GM21786 (cell line): ENCODE measurements at regions not wholly inside any gene's neighbourhood (a gene's known extent, or its start where the extent isn't known, plus 50 kb on each side); places are given as distances from the start of the nearest gene placed in this dataset.
"Not testable (repeated sequence)": the region's sequence is repeated elsewhere in the genome, so short reads cannot be mapped to it uniquely, and the experiment has no call there.

Experiments
- ATAC-seq: cut with Tn5 transposase; IDR thresholded peaks from one replicate; pipeline ENCODE4 v1.9.1; 2021; ENCODE audit not compliant: unreplicated experiment

DNA sequence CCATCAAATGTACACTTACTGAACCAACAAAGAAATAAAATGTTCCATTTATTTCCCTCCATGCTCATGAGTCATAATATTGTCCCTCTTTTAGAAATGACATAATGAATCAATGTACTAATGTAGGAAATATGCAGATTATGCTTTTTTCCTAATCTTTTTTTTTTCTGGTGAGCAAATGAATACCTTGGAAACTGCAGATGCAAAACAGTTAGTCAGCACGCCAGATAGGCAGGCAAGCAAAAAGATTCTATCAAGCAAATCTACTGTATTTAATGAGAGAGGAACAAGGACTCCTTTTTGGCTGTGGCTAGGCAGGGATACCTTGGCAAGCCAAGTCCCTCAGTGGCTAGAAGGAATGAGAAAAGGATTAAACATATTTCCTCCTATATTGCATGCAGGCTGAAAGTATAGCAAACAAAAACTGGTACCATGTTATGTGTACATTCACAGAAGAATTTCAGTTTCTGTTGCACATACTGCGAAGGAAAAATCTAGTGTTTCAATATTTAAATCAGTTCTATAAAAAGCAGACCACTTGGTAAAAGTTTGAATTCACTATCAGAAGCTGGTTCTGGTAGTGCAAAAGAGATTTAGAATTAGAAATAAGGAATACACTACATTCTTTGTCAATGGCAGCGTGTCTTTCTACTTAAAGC is 605.4 kb downstream of the TLE1 start:
- ATAC-seq, result peak; percentile 52

DNA sequence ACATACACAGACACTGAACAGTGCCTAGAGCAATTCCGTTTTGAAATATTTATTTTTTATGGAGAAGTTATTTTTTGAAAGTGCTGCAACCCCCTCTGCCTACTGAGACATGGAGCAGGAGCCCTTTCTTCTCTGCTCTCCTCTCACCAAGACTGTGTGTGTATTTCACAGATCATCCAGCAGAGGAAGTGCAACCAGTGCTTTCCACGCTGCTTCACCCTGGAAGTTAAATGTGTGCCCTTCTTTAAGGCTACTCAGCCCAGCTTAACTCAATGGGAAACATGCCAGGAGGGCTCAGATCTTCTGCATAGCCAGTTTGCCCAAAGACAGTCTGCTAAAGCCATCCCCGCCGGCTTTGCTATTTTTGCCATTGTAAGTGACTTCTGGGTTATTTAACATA is 606.3 kb downstream of the TLE1 start:
- ATAC-seq, result no peak

DNA sequence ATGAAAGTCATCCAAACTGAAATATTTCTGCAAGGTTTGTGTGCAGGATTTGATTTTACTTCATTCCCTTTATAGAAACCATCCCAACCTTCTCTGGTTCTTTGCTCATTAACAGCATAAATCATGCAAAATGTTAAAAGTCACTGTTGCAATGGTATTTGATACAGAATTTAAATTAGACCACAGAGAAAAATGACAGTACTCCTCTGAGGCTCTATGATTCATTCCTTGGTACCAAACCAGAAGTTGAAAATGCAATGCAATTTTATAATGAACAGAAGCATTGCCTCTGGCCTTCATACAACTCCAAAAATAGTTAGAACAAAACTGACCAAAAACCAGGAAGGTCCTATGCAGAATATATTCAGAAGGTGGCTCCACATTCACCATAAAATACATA is 607.1 kb downstream of the TLE1 start:
- ATAC-seq, result no peak

DNA sequence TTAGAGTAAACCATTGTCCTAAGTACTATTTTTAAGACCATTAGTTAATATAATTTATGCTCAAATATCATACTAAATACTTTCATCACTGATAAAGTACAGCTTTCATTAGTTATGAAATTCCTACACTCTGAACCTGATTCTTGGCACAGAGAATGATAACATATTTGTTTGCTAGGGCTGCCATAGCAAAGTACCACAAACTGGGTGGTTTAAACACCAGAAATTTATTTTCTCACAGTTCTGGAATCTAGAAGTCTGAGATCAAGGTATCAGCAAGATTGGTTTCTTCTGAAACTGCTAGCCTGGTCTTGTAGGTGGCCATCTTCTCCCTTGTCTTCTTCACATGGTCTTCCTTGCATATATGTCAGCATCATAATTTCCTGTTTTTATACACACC is 608.4 kb downstream of the TLE1 start:
- no peak for ATAC-seq

DNA sequence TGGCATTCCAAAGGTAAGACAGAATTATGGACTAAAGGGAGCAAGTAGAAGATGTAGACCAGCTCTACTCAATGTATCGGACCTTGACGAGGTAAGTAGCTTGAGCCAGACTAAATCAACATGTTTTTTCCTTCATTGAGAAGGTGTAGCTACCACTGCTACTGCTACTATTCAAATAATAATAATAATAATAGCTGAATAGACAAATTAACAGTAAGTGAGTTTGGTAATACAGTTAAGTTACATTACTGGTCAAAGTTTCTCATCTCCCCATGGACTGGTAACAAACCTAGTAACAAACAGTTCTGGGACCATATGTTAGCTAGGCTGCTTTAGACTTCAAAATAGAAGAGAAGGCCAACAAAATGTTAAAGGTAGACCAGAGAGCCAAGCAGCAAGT is 609.2 kb downstream of the TLE1 start:
- no peak for ATAC-seq

DNA sequence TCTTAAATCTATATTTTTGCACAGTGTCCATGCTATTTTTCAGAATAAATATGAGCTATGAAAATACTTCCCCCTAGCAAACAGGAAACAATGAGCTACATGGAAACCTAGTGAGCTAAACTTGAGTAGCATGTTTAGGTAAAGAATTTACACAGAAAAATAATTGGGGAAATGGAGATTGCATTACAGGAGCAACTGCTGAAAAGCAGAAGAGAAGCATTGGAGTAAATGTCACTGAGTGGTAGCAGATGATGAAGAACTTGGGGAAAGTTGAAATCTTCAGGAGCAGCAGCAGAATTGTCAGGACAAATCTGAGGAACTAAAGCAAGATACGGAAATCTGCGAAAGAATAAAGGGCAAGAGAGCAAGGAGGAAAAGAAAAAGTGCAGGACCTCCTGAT is 610.3 kb downstream of the TLE1 start:
- no peak for ATAC-seq

DNA sequence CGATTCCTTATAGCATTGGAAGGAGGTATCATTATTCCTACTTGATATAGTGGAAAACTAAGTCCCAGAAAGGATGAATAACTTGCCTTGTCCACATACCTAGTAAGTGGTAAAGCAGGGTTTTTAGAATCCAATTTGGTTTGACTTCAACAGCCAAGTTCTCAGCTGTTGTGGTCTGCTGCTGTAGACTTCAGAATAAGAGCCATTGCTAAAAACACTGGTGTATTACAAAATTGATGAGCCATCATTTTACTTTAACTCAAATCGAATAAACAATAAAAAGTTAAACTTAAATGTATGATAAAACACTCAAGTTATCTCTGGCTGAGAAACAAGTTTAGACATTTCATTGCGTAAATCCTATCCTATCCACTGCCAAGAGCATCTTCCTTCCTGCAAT is 610.8 kb downstream of the TLE1 start:
- ATAC-seq, result no peak

DNA sequence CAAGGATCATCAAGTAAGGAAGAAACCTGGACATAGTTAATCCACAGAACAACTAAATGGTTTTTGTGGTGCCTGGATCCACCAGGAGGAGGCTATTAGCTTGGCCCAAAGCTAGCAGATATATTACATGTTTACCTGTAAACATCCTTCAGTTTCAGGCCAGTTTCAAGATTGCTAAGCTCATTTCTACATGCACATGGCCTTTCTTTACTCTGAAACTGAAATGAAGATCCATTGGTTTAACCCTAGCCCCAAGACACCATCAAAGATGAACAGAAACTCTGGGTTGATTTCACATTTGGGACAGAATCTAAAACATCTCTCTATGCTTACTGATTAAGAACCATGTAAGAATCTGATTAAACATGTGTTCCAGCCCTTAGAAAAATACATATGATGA is 611.8 kb downstream of the TLE1 start:
- no peak for ATAC-seq

DNA sequence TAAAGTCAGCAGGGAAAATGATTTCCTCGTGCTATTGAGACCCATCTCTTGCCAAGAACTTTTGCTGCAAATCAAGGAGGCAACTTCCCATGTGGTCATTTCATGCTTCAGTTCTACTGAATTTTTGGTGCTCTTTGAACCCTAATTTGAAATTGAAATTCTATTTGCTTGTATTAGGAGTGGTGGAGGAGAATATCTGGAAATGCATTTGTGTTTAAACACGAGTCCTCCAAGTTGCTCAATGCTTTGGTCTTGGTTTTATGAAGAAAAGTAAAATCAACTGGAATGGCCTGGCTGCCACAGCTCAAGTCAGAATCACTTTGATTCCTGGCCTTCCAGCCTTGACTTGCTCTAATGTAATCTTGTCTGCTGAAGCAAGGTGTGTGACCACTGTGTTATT is 613.2 kb downstream of the TLE1 start:
- no peak for ATAC-seq

DNA sequence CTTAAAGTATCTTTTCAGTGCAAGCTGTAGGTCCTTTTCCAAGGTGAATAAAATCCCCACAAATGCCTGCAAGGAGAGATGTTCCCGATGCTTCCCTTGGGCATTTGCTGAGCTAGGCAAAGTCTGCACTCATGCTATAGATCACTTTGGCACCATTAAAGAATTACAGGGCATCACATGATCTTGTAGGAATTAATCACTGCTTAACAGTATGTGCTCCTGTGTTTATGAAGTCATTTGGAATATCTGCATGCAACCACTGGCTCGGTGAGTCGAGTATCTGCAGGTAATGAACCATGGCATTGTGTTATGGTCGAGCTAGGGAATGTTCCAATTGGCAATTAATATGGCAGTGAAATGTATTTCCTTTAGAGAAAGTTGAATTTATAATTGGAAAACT is 615.1 kb downstream of the TLE1 start:
- ATAC-seq, result no peak

DNA sequence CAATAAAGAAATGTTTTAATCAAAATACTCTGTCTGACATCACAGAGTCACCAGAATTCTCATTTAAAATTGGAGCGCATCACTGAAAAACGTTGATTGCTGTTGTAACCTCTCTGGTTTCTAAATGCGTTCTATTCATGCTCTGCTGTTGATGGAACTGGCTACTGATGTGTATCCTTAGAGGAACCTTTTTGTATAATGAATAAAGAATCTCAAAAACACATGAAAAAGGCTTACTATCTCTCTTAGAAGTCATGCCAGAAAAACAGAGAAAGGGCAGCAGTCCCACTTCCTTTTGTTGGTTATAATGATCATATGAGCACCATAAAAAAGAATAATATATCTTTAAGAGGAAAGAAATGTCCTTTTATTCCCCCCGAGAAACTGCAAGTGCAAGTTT is 615.5 kb downstream of the TLE1 start:
- no peak for ATAC-seq

DNA sequence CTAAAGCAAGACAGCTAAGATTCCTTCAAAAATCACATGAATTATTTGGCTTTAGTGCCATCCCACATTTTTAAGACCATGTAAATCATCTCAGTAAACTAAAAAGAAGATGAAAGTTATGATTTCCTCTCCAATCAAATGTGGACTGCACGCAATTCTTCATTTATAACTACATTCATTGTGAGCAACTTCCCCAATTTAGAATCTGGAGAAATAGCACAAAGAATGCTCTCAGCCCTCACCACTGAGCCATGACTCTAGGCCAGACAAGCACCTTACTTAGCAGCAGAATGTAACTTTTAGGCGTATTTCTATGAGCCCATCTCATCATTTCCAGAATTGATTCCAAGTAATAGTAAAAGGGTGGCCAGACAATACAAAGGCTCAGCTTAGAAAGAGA is 616.6 kb downstream of the TLE1 start:
- ATAC-seq, result no peak

DNA sequence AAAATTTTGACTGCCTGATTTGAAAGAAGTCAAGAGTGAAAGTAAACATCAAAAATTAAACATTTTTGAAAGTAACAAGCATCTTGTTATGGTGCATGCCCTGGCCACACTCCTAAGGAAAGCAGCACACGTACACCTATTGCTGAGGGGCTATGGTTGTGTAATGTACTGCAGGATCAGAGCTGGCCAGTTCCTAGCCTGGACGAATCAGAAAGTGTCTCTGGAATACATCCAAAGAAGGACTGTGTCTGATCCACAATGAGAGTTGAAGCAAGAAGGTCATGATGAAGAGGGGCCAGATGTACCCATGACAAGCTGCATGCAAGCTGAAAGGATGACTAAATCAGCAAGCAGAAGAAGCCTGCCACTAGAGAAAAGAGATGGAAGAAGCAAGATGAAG is 618.2 kb downstream of the TLE1 start:
- no peak for ATAC-seq

DNA sequence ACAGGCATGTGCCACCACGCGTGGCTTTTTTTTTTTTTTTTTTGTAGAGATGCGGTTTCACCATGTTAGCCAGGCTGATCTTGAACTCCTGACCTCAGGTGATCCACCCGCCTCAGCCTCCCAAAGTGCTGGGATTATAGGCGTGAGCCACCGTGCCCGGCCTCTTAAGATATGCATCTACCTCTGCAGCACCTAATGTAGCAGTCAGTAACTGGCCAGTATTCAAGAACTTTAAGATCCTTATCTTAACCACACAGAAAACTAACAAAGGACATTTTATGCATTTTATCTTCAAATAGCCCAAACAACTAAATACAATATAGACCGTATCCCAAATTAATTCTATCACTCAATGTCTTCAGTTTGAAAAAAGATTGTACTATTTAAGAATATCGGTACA is 618.7 kb downstream of the TLE1 start:
- ATAC-seq, result no peak

DNA sequence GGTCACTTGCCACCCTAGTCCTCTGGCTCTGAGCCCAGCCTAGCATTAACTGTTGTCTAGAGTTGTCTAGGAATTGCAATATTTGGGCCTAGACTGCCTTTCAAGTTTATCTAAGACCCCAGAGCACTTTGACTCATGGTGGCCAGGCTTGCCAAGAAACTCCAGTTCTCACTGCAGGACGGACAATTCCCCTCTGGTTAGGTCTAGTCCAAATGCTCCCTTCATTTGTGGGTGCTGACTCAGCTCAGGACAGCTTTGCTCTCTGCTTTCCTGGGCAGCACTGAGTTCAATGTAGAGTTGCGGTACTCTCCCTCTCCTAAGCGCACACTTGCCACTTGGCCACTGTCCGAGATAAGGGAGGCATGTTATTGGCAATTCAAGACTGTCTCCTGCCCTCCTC is 619.4 kb downstream of the TLE1 start:
- ATAC-seq, result no peak

DNA sequence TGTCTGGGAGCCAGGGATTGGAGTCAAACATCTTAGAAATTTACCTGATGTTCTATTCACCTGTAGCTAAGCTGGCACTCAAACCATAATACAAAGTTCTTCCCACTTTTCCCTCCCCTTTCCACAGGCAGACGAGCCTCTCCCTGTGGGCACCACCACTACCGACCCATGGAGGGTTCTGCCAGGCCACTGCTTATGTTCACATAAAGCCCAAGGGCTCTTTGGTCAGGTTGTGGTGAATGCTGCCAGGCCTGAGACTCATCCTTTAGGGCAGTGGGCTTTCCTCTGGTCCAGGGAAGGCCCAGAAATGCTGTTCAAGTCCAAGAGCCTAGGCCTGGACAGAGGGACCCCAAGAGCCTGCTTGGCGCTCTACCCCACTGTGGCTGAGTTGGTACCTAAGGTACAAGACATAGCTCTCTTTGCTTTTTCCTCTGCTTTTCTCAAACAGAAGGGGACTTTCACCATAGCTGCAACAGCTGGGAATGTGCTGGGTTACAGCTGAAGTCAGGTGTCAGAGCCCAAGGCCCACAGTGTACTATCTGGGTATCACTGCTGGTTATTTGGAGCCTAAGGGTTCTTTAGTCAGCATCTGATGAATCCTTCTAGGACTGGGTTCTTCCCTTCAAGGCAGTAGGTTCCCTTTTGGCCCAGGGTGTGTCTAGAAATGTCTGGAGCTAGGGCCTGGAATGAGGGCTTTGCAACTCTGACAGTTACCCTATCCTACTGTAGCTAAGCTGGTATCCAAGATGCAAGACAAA is 620.1 kb downstream of the TLE1 start:
- no peak for ATAC-seq

DNA sequence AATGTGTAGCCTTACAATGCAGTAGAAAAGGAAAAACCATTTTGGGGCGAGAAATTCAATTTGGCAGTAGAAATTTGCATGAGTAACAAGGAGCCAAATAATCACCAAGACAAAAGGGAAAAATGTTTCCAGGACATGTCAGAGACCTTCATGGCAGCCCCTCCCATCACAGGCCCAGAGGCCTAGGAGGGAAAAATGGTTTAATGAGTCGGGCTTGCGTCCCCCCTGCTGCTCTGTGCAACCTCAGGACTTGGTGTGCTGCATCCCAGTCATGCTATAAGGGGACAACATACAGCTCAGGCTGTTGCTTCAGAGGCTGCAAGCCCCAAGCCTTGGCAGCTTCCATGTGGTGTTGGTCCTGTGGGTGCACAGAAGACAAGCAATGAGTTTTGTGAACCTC is 626.4 kb downstream of the TLE1 start:
- not testable (repeated sequence) for ATAC-seq

DNA sequence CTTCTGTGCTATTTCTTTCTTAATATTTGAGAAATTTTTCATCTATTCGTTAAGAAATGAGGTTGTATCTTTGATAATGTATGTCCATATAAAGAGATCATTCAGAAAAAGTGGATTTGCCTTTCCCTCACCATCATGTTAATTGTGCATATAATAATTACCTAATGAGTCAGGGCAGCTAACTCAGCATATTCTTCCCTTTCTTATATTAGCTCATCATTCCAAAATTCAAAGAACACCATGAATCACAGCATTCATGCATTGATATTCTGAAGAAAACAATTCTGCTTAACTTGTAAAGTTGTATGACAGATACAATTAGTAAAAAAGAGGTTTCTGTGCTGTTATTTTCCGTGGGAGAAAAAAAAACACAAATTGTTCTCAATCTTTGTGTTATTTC is 630.6 kb downstream of the TLE1 start:
- ATAC-seq, result no peak

DNA sequence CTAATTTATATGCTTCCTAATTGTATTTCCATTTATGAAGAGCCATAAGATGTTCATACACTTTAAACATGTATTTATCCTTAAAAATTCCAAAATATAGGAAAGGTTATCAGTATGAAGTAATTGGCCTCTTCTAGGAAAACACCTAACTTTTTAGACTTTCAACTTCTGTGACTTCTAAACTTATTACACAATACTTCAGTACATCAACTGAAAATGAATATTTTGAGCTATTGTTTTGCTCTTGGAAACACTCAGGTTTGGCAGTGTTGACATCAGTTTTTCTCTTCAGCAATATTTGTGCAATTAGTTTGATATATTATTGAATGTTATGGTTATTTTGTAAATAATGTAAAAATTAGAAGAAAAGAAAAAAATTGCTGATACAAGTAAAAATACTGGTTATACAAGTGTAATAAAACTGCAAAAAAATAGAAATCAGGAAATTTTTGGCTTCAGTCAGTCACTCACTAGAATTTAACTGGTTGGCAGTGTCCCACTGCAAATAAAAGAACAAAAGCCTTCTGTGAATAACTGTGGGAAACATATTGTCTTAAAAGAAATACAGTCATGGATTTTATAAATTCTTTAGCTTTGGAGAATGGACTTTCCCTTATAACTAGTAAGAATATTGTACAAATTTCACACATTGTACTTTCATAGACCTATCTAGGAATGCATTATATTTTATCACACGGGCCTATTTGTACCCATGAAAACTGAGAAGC is 635.9 kb downstream of the TLE1 start:
- no peak for ATAC-seq

DNA sequence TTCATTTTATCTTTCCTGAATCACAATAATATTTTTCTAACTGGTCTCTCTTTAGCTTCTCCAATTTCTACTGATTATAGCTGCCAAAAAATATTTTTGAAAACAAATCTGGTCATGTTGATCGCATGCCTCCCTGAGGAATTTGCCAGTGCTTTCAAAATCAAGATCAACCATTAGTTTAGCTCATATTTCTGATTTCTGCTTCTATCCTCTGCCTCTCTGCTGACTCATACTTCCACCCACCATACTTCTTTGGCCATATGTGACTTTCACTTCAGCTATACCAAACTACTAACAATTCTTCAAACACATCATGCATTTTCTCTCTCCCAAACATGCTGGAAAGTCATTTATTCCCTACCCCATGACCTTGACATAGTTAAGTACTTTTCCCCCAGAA is 636.5 kb downstream of the TLE1 start:
- no peak for ATAC-seq

DNA sequence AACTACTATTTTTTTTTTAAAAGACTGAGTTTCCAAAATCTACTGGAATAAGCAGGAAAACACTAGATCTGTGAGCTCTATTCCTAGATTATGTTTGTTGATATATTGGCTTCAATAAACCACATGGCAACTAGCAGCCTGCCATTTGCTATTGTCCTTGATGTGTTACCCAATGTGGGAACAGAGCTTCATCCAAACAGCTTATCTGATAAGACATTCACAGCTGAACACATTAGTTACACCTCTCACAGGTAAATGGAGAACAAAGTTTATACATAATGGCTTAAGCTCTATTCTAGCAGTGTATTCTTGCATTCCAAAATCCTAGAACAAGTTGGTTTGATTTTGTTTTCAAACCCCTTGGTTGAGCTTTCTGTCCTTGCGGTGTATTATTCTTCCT is 642.1 kb downstream of the TLE1 start:
- ATAC-seq, result no peak

DNA sequence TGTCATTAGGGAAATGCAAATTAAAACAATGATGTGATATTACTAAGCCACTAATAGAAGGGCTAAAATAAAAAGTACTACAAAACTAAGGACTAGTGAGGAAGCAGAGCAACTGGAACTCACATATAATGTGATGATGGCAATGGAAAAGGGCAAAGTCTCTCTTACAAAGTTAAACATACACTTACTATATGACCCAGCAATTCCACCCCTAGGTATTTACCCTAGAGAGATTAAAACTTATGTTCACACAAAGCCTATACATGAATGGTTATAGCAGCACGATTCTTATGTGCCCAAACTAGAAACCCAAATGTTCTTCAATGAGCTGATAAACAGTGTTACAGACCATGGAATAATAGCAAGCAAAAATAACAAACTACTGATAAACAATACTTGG is 643.7 kb downstream of the TLE1 start:
- no peak for ATAC-seq
